Forelimb muscle (tissue), 1 donor: ENCODE measurements at regions not wholly inside any gene's neighbourhood (a gene's known extent, or its start where the extent isn't known, plus 50 kb on each side); places are given as distances from the start of the nearest gene placed in this dataset.

Experiments
- DNase-seq: peaks from one replicate; pipeline ENCODE4 v3.0.0-alpha.2; 2013; ENCODE audit warnings: low read depth

DNA sequence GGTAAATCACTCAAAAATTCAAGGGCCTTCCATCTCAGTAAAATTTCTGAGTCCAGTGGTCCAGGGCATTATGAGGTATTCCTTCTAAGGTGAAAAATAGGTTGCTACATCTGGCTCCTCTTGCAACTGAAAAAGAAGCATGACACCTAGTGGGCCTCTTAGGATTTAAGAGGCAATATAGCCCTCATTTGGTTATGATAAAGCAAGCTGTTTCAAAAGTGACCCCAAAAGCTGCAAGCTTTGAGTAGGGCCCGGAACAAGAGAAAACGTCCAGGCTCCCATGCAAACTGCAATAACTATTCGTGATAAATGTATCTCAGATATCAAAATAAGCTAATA, 1910.2 kb upstream of the PRR20A start:
- DNase-seq, result no peak

GRCh38 chr13:55234311-55234710, 1906.4 kb upstream of the PRR20A start:
- DNase-seq, result no peak

- DNase-seq, result no peak
These were observed 1895.6 kb upstream of the PRR20A start for GRCh38 chr13:55245005-55245644.

GRCh38 chr13:55255236-55255635, 1885.5 kb upstream of the PRR20A start:
- DNase-seq, result no peak

GRCh38 chr13:55263045-55263444, 1877.7 kb upstream of the PRR20A start:
- no peak for DNase-seq

GRCh38 chr13:55266644-55267043, 1874.1 kb upstream of the PRR20A start:
- no peak for DNase-seq

GRCh38 chr13:55298201-55298600, 1842.5 kb upstream of the PRR20A start:
- DNase-seq, result no peak

DNA sequence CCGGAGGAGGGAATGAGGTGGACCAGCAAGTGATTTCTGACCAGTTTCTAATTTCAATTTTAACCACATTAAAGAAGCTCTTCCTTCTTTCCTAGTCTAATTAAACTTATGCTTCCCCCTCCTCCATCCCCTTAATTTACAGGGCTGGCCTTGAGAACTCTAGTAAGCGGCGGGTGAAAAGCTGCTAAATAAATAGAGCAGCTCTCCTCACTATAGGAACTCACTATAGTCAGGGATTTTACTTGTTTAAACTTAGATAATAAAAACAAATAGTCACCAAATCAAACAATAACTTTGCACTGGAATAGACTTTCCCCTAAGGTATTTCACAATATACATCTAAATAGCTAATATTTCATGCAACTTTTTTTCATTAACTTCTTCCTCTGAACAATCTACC, 1838.2 kb upstream of the PRR20A start:
- no peak for DNase-seq

DNA sequence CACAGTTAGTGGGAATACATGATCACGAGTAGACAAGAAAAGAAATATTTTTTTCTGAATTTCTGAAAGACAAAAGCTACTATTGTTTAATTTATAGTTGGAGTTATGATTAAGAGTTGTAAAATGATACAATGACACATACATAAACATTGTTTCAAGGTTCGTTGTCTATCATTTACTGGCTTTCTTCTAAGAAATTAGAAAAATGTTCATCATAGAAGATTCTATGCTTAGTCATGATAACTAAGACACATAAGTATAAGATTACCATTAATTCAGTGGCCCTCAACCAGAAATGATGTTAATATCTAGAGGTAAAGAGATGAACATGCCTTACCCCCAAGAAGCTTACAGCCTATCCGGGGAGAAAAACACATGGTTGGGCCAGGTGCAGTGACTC, 1832.8 kb upstream of the PRR20A start:
- no peak for DNase-seq

DNA sequence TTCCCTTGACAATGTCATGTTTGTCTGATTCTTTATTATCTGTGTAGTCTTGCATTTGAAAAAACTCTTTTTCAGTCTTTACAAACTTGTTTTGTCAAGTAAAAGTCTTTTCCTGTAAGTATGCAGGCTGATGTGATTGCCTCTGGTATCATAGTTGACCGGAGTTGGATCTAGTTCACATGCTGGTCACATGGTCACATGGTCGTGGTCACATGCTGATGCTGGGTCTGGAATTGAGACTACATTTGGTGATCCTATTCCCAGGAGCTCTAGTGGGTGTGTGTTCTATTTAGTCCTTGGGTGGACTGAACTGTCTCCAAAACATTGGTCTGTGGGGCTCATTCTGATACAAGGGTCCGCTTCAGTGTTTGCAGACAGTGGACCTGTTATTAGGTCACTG, 1798.8 kb upstream of the PRR20A start:
- DNase-seq, result no peak

GRCh38 chr13:55345224-55345623, 1795.5 kb upstream of the PRR20A start:
- no peak for DNase-seq

GRCh38 chr13:55347528-55347927, 1793.2 kb upstream of the PRR20A start:
- DNase-seq, result no peak

DNA sequence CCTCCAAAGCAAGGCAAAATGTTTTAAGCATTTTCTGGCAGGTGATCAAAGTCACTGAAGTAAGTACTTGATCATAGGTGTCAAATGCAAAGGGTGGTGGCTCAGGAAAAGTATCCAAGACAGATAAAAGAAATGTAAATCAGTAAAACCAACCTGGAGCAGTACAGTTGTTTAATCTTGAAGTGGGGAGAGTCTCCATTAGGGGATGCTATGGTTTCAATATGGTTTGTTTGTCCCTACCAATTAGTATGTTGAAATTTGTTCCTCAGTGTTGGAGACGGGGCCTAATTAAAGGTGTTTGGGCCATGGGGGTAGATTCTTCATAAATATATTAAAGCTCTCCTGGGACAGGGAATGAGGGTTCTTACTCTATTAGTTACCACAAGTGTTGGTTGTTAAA, 1781.7 kb upstream of the PRR20A start:
- no peak for DNase-seq

- DNase-seq, result no peak
These were observed 1779.6 kb upstream of the PRR20A start for GRCh38 chr13:55361141-55361540.

- no peak for DNase-seq
These were observed 1774.0 kb upstream of the PRR20A start for GRCh38 chr13:55366676-55367075.

GRCh38 chr13:55394470-55394869, 1746.2 kb upstream of the PRR20A start:
- DNase-seq, result no peak

DNA sequence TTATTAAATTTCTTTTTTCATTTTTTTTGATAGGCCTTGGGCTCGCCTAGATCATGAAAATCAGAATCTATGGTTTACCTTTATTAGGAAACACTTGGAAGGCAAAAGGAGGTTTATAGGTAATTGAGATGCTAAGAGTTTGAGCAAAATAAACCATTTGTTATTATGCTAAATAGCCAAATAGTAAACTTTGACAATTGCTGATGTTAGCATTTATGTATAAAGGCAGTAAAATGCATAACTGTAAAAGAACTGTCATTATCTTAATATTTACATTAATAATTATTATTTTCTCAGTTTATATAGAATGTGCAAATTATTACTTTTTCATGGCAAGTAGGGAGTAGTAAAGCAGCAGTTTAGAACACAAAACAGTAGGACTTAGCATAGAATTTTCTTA, 1737.8 kb upstream of the PRR20A start:
- DNase-seq, result no peak

DNA sequence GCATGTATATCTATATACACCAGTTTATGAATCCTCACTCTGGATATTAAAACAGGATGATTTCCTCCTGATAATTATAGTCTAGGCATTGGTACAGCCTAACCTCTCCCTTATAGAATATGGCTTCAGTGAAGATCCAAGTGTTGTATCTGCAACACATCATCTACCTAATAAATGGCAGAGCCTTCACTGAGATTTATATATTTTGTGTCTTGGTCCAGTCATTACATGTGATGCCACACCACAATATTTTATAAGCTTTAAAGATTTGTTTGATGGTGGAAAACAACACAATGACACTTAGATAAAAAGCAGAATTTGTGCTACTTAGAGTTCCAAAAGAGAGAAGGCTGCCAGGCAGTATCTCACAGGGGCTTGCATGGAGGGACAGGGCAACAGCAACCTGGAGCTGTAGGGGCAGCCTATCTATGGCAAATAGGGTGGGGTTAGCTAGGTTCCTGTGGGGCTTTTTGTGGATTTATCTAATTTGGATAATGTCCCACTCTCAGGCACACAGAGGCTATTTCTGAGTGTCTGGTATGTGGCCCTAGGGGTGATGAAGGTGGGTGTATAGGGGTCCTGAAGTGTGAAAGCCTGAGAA, 1736.7 kb upstream of the PRR20A start:
- no peak for DNase-seq

DNA sequence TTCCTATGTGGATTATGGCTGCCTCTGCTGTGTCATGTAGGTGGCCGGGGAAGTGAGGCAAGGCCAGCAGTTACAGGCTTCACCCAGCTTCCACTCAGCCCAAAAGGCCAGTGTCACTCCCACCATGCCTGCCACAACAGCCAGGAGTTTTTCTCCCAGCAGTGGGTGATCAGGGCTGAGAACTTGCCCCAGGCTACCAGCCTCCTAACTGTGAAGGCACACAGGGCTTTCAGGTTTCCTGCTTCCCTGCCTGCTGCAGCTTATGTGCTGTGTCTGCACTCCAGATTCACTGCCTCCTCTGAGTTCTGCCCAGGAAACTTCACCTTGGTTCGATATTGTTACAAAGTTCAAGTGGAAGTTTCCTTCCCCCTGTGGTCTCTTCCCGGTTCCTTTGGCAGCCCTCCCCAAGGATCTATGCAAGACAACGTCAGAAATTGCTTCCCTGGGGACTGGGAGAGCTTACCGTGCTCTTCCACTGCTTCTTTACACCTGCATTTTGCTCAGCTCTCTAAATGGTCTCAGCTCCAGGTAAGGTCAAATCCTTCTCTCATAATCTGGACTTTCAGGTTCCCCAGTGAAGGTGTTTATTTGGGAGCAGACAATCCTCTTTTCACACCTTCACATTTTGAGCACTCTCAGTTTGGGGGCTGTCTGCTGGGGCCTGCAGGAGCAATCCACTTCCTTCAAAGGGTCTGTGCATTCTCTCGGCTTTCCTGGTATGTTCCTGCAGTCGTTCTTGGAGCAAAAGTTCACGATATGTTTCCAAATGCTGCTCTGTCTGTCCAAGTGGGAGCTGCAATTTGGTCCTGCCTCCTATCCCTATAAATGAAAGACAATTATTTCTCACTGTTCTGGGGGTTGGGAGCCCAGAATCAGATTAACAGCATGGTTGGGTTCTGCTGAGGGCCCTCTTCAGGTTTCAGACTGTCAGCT, 1730.1 kb upstream of the PRR20A start:
- no peak for DNase-seq

DNA sequence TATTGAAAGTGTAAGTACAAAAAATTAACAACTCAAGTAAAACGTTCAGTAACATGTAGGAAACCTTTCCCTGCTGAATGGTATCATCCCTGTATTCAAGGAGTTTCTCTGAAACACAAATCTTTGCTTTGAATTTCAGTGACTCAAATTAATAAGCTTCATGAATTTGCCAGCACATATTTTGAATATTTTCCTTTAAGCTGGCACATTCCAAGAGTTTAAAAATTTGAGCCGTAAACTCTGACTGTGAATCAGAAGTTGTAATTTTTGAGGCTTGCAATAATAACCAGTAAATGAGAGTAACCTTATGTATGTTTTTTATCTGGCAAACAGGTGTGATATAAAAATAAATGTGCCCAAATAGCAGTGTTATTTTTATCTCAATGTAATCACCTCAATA, 1722.6 kb upstream of the PRR20A start:
- no peak for DNase-seq

- no peak for DNase-seq
These were observed 1707.9 kb upstream of the PRR20A start for GRCh38 chr13:55432814-55433213.

DNA sequence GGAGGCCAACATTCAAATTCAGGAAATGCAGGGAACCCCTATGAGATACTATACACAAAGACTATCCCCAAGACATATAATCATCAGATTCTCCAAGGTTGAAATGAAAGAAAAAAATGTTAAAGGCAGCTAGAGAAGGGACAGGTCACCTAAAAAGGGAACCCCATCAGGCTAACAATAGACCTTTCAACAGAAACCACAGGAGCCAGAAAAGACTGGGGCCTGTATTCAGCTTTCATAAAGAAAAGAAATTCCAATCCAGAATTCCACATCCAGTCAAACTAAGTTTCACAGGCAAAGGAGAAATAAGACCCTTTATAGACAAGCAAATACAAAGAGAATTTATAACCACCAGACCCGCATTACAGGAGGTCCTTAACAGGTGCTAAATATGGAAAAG, 1703.6 kb upstream of the PRR20A start:
- no peak for DNase-seq

DNA sequence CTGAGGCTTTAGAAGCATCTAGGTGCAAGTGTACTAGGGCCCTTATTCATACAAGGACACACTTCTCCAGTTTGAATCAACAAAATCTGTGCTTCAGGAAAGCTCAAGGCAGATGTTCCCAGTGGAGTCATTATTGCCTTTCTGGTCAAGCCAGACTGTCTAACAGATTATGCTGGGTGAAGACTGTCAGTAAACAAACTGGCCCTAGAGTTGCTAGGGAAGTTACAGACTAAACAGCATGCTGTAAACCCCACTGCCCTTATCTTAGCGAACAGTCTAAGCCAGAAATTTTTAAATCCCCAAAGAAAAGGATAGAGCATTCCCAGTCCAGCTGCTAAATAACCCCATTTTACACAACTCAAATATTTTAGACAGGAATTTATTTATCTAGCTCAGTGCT, 1701.3 kb upstream of the PRR20A start:
- no peak for DNase-seq
